Germinal center (tissue), 1 donor: ENCODE measurements at regions not wholly inside any gene's neighbourhood (a gene's known extent, or its start where the extent isn't known, plus 50 kb on each side); places are given as distances from the start of the nearest gene placed in this dataset.
"Not testable (repeated sequence)": the region's sequence is repeated elsewhere in the genome, so short reads cannot be mapped to it uniquely, and the experiment has no call there.

Experiments
- DNase-seq: peaks from one replicate; pipeline ENCODE4 v3.0.0; 2012; ENCODE audit warnings: mixed read lengths, low spot score

DNA sequence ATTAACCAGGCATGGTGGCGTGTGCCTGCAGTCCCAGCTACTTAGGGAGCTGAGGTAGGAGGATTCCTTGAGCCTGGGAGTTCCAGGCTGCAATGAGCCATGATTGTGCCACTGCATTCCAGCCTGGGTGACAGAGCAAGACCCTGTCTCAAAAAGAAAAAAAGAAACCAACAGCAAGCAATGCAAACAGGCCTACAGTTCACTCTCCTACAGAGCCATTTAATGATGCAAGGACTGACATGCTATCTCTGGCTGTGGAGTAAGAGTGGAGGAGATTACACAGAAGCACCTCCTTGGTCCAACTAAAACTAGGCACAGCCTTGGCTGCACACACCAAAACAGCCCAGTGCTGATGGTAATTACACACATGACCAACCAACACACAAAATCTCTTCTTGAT lies 127.5 kb upstream of the SOD1 start:
- DNase-seq = no peak

DNA sequence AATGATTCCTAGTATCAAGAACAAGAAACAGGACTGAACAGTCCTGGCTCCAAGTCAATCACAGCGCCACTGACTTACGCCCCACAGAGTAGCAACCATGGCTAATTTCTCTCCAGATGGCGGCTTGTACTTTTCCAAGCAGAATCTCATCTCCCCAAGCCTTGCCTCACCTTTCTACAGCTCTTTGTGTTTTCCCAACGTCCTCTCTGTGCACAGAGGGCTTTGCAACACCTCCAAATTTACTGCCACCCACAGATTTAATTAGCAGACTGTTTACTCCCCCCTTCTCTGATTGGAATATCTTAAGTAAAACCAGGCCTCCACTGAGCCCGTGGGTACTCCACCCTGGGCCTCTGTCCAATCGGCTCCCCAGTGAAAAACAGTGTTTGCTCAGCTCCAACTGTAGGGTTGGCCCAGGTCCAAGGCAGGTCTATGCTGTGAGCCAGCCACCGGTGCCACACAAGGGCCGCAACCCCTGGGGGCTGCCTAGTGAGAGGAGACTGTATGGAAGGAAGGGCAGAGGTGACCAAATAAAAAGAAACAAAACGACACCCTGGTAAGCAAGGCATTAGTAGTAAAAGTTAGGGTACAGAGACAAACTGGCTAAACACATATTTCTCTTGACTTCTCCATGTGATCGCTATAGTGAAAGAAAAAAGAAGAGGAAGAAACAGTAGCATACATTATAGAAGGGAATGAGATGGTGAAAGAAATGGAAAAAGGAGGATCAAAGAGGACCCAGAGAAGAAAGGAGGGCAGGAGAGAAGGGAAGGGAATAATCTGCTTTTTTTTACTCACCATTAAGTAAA lies 128.4 kb upstream of the SOD1 start:
- no peak for DNase-seq

DNA sequence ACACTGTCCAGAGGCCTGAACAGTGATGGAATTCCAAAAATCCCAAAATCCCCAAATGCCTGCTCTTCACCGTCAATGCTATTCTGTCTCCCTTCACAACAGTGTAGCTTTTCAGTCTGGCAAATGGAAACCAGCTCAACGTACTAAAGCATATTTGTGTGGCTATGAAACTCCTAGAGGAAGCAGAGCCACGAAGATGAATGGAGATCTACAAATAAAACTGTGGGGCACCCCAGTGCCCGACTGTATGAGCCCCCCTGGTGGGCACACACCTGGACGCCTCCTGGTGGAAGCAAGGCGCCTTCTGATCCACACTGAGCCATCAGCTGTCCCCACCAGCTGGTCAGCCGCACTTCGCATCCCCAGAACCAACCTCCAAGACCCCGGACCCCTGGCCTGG lies 129.1 kb upstream of the SOD1 start:
- no peak for DNase-seq

DNA sequence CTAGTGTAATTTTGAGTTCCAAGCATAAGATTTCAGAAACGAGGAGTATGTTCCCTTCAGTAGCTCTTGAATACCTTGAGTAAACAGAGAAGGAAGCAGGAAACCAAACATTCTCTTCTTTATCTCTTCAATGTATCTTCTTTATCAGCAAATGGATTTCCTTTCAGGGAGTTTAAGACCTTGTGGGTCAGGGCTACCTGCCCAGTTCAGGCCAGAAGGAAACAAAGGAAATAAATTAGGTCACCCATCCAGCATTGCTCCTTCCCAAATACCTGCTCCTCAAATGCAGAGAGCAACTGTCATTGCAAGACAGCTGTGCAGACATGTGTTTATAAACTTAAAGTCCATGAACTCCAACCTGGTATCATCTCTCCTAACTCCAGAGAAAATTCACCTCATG lies 130.1 kb upstream of the SOD1 start:
- DNase-seq = no peak

DNA sequence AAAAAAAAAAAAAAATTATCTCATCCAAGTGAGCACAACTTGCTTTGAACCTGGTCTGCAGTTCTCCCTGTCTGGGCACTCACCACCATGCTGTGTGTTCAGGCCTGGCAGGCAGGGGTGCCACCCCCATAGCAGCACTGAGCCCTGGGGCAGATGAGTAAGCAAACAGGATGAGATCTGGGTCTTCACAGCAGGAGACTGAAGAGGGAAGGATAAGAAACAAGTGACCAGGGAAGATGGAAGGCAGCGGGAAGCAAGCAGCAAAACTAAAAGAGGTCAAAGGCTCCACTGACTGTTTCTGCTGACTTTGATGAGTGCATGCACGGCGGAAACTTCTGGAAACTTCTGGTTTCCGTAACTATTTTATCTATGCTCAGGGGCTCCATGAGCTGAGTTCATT lies 133.5 kb upstream of the SOD1 start:
- DNase-seq = no peak

DNA sequence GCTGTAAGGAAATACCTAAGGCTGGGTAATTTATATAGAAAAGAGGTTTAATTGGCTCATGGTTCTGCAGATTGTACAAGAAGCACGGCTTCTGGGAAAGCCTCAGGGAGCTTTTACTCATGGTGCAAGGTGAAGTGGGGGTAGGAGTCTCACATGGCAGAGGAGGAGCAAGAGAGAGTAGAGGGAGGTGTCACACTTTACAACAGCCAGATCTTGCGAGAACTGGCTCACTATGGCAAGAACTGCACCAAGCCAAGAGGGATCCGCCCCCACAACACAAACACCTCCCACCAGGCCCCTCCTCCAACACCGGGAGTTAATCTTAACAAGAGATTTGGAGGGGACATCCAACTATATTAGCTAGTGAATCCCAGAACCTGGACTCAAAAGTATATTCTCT lies 135.4 kb upstream of the SOD1 start:
- DNase-seq = no peak

DNA sequence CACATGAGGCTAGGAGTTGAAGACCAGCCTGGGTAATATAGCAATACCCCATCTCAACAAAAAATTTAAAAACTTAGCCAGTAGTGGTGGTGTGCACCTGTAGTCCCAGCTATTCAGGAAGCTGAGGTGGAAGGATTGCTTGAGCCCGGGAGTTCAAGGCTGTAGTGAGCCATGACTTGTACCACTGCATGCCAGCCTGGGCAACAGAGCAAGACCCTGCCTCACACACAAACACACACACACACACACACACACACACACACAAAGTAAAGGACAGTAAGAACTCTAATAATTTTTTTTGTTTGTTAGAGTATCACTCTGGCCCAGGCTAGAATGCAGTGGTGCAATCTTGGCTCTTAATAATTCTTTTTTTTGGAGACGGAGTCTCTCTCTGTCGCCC lies 138.0 kb upstream of the SOD1 start:
- DNase-seq = no peak

DNA sequence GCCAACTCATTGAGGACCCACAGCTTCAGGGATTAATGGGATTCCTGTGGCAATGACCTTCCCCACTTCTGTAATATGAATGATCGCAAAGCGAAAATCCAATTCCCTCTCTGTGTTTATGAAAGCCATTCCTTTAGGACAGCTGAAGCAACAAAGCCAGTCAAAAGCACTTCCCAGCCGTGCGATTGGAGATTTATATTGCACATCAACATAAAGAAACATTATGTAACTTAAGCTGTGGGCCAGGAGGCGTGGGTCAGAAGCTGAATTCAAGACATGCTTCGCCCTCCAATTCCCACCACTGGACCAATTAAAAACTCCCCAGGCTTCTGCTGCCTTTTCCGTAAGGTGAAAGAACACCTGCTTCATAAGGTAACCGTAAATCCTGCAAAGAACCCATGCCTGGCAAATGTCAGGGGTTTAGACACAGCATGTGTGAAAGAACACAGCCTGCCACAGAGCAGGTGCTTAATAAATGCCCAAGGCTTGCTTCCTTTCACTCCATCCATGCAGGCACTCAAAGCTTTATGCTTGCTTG lies 138.9 kb upstream of the SOD1 start:
- DNase-seq = no peak

DNA sequence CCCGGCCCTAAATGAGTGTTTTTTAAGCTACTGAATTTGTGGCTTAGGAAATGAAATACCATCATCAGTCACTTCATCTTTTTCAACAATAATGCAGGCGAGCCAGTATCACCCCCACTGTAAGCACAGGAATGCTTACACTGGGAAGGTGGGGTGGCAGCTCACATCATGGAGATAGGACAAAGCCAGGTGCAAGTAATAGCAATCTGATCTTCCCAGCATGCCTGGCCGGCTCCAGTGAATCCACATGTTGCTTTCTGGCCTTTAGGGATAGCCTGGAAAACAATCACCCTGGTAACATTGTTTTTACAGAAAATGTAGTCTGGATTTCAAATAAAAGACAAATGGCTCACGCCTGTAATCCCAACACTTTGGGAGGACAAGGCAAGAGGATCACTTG lies 140.9 kb upstream of the SOD1 start:
- DNase-seq = no peak

DNA sequence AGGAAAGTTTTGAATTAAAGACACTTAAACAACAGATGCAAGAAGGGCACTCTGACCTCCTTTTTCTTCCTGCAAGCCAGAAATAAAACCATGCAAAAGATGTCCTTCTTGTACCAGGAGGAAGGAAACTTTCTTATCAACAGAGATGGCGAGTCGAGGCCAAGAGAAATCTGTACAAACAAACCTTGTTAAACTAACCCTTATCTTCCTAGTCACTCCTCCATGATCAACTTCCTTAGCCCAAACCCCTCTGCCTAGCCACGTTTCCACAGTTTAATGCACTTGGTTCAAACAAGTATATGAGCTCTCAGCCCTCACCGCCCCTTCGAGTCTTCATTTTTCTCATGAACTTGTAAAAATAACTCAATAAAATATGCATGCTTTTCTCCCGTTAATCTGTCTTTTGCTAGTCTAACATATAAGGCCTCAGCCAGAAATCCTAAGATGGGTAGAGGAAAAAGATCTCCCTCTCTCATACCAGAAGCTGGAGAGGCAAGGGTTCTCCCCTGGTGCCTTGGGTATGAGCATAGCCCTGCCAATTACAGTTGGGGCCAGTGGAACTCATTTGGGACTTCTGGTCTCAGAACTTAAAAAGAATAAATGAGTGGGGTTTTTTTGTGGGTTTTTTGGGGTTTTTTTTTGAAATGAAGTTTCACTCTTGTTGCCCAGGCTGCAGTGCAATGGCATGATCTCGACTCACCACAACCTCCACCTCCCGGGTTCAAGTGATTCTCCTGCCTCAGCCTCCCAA lies 141.7 kb upstream of the SOD1 start:
- DNase-seq = no peak

DNA sequence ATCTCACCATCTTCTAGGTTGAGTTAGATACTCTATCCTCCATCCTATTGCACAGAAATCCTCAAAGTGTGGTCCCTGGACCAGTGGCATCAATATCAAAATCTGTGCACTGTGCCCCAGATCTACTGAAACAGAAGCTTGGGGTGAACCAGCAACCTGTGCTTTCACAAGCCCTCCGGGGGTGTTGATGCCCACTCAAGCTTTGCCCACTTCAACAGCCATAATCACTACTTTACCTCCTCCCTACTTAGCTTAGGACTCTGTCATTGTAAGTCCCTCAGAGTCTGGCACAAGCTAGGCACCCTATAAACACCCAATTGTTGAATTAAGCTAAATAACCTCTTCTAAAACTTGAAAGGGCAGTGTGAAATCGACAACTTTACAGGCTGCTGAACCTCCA lies 144.2 kb upstream of the SOD1 start:
- DNase-seq = no peak

DNA sequence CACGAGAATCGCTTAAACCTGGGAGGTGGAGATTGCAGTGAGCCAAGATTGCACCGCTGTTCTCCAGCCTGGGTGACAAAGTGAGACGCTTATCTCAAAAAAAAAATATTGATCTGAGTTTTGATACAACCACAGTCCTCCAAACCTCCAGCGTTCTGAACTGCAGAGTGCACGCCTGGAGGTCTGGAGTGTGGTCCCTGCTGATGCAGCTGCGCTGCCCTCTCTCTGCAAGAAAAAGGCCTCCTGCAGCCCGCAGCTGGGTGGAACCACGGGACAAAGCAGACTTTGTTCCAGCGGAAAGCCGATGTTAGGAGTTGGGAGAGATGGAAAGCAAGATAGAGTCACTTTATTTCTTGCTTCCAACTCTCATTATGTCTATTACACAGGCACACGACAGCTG lies 144.9 kb upstream of the SOD1 start:
- no peak for DNase-seq

DNA sequence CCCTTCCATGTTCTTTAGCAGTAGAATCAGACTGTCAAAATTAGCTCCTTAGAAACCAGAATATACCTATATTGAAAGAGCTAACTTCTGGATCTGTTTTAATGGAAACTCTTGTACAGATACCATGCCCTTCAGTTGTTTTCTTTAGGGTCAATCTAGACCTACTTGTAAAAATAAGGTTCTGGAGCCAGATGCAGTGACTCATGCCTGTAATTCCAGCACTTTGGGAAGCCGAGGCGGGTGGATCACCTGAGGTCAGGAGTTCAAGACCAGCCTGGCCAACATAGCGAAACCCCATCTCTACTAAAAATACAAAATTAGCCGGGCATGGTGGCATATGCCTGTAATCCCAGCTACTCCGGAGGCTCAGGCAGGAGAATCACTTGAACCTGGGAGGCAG lies 146.0 kb upstream of the SOD1 start:
- not testable (repeated sequence) for DNase-seq

DNA sequence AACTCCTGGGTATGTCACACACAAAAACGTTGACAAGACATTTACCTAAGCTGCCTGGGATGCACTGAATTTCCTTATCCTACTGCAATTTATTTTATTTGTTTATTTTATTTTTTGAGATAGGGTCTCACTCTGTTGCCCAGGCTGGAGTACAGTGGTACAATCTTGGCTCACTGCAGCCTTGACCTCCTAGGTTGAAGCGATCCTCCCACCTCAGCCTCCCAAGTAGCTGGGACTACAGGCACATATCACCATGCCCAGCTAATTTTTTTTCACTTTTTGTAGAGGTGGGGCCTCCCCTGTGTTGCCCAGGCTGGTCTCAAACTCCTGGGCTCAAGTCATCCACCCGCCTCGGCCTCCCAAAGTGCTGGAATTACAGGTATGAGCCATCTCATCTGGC lies 147.5 kb upstream of the SOD1 start:
- not testable (repeated sequence) for DNase-seq

DNA sequence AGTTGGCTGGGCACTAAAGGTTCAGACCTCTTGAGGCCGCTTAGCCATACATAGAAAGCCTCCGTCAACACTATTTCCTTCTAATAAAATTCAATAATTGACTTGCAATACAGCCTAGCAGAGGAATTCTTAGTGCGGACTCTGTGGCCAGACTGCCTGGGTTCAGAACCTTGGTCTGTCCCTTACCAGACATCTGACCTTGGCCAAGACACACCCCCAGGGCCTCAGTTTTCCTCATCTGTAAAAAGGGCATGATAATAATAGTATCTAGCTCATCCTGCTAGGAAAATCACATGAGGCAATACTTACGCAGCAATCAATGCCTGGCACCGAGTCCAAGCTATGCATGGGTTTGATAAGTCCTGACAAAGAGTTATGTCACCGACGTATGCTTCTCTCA lies 148.2 kb upstream of the SOD1 start:
- DNase-seq = no peak

DNA sequence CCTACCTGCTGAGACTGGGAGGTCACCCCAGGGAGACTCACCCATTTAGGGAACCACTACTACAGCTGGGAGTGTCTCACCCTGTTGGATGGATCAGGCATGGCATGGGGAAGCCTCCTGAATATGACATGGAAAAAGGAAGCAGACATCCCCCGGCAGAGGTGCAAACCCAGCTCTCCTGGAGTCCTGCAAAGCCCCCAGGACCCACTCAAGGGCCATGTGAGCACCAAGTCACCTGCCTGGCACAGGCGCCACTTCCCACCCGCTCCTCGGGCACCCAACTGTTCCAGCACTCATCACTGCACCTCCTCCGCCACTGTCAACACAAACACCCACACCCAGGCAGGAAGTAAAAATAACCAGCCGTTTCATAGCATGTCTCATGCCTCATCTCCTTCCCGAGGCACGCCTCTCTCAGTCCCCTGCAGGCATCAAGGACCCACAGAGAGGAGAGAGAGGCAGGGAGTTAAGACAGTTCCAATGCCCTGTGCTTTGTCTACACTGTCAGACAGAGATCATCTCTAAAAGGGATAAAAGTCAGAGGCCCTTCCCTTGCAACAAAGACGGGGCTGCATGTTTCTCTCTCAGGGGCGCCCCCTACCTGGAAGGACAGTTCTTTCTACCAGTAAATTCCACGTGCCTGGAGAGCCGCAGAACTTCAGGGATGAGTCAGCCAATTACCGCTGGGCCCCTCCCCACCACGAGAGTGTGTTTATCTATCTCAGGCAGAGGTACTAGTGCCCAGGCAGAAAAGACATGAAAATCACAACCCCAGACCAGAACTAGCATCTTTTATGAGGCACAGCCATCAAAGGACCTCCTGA lies 150.1 kb upstream of the SOD1 start:
- DNase-seq = peak; percentile 65

DNA sequence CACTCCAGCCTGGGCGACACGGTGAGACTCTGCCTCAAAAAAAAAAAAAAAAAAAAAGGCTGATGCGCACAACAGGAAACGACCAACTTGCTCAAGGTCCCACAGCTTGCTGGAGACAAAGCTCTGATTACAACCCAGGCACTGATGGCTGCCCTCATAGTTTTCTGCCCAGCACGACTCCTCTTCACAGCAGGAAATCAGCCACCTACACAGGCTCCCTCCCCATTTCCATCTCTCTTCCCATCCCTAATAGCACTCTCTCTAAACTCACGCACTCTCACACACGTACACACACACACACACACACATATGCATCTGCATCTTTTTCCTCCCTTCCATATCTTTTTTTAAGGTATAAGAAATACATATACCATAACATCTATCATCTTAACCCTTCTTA lies 153.5 kb upstream of the SOD1 start:
- DNase-seq = no peak

DNA sequence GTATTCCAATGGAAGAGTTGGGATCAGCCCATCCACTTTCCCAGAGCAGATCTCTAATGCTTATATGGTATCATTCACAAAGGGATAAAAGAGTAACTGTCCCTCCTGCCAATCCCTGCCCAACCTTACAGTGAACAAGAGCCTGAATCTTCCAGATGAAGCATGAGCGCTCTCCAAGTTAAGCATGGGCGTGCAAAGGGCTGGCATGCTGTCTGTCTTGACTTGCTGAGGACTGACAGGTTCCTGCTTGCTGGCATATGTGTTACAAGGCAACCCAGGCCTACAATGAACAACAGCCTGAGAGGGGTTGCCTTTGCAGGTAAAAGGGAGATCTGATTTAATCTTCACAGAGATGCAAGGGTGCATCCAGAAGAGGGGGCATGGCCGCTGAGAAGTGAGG lies 155.6 kb upstream of the SOD1 start:
- DNase-seq = no peak

DNA sequence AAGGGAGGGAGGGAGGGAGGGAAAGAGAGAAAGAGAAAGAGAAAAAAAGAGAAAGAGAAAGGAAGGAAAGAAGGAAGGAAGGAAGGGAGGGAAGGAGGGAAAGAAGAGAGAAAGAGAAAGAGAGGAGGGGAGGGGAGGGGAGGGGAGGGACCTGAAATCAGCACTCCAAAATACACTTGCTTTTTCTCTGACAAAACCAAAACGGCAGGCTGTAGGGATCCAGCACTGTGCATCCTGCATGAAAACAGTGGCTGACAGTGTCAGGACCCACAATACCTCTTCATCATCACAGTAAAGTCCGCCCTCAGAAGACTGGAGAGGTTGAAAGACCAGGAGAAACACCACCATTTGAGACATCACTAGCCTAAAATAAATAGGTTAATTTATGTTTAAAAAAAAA lies 156.0 kb upstream of the SOD1 start:
- no peak for DNase-seq

DNA sequence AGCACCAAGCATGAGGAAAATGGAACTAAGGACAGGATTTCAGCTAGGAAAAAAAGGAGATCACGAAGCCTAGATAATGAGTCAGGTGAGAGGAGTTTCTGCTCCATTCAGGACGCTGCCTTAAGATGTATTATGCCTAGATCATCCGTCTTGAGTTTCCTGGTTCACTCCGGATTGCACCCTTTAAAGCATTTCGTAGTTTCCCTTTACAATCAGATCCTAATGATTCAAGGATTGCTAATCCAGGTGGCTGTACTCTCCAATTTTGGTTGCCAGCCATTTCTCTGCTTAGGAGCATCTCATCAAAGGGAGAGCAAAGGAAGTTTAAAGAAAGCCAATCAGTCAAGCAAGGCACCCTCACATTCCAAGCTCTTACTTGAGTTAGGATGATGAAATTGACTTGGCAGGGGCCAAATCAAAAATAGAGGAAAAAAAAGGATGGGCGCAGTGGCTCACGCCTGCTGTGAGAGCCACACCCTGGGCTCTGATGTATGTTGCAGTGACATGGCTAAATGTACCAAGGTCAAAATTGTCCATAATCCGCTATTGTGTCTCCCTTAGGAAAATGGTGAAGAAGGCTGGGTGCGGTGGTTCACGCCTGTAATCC lies 156.9 kb upstream of the SOD1 start:
- DNase-seq = no peak

DNA sequence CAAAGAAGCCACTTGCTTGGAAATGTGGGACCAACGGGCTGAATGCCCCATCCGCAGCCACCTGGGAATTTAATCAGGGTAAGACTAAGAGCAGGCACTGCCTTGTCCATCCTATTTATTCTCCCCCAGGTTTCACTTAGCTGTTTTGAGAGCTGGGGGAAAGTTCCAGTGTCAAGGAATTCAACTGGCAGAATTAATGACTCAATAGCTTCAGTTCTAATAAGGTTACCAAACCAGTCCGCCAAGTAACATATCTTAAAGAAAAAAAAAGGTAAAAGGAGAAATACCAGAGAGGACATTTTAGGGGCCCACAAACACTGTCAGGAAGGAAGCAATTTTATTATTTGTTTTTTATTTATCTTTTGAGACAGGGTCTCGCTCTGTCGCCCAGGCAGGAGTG lies 157.6 kb upstream of the SOD1 start:
- DNase-seq = no peak

DNA sequence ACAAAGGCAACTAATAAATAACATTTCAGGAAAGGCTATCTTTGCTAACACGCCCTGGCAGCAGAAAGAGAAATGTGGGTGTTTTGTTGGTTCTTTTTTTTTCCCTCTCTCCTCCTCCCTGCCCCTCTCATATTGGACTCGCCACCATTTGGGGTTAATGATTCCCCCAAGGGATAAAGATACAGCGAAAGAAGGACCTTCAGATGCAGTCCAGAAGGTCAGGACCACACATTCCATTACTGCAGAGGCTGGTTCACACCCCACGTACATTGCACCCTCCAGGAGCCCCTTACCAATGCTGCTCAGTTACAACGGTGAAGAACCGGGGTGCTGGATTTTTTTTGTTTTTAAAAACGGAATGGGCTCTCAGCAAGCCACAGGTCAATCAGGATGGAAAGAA lies 156.9 kb upstream of the TIAM1 start:
- no peak for DNase-seq
